ENCODE measurements at regions not wholly inside any gene's neighbourhood (a gene's known extent, or its start where the extent isn't known, plus 50 kb on each side); places are given as distances from the start of the nearest gene placed in this dataset.

- no peak overlapping the region for H2AFZ ChIP-seq (ENCODE audit: insufficient read depth, low read depth, low read length, poor library complexity, severe bottlenecking)
- H3K9me3 Mint-ChIP-seq (ENCODE audit: insufficient read depth), result peaks cover 12% of the 10 kb centered on the region
- H3K4me1 ChIP-seq (ENCODE audit: control insufficient read depth in 2 of 2, insufficient read depth in 2 of 2, low read length in 2 of 2), result peaks cover 28 to 29% of the 10 kb centered on the region in 2 donors
- ChIA-PET CTCF (no interaction called here), POLR2A (no interaction called here)
- 100% methylated on average over 2 of the region's 3 CpGs for WGBS (ENCODE audit: insufficient coverage)
- no peak overlapping the region for H3K4me2 ChIP-seq (replicated peaks; ENCODE audit: low read depth, low read length, poor library complexity, severe bottlenecking)
- H3K9me3 ChIP-seq (ENCODE audit: control extremely low read depth in 1 of 3, control insufficient read depth in 2 of 3, insufficient read depth in 1 of 3, low read length in 2 of 3), result peaks cover 6 to 18% (median 6%) of the 10 kb centered on the region in 3 donors
- no peaks in the 10 kb centered on the region for H3K36me3 ChIP-seq (replicated peaks in 1 of 2; ENCODE audit: control extremely low read depth in 1 of 2, control insufficient read depth in 1 of 2, extremely low read depth in 1 of 2, insufficient read depth in 2 of 2, low read length in 1 of 2)
- H3K9ac ChIP-seq (ENCODE audit: low read length), result no peak overlapping the region
- no peaks in the 10 kb centered on the region for H4K20me1 ChIP-seq (ENCODE audit: control insufficient read depth, insufficient read depth, low read length, poor library complexity, severe bottlenecking)
- no peak overlapping the region for H3K27ac Mint-ChIP-seq
- no peaks in the 10 kb centered on the region for H3K27me3 ChIP-seq (replicated peaks in 1 of 4; ENCODE audit: control extremely low read depth in 1 of 4, control insufficient read depth in 3 of 4, insufficient read depth in 4 of 4, low read length in 3 of 4)
- H3K4me1 Mint-ChIP-seq, result peaks cover 35% of the 10 kb centered on the region
- H3K4me3 Mint-ChIP-seq, result no peak overlapping the region
- no peak for TF ChIP-seq EZH2 (IDR thresholded peaks at IDR 0.05; ENCODE audit: borderline replicate concordance, insufficient read depth, low read depth, low read length, poor library complexity, severe bottlenecking)
- no peak for TF ChIP-seq CTCF (IDR thresholded peaks at IDR 0.05)
- no peak for DNase-seq
- H3K27ac ChIP-seq (ENCODE audit: low read length in 2 of 2), result no peak overlapping the region
- no peak overlapping the region for H3K4me3 ChIP-seq (ENCODE audit: control extremely low read depth in 1 of 5, extremely low read depth in 1 of 5, insufficient read depth in 1 of 5, low read depth in 2 of 5, low read length in 4 of 5)
- no peaks in the 10 kb centered on the region for H3K27me3 Mint-ChIP-seq
- H3K79me2 ChIP-seq (ENCODE audit: control insufficient read depth, insufficient read depth, low read length), result no peaks in the 10 kb centered on the region
- no peak for ATAC-seq (ENCODE audit: low read depth)
- intact Hi-C loops (cut with micrococcal nuclease), result loop anchor here (10.0 kb wide), 1 partner anchor 289 kb away; the partner anchor contains the start of gene ZNF608
Measured at GRCh38 chr5:124456249-124456648, 290.2 kb downstream of the ZNF608 start.

- Histone ChIP-seq H3K4me3 (ENCODE audit: control extremely low read depth in 1 of 5, extremely low read depth in 1 of 5, insufficient read depth in 1 of 5, low read depth in 2 of 5, low read length in 4 of 5) (no peak overlapping the region), H4K20me1 (ENCODE audit: control insufficient read depth, insufficient read depth, low read length, poor library complexity, severe bottlenecking) (no peaks in the 10 kb centered on the region), H3K9me3 (ENCODE audit: control extremely low read depth in 1 of 3, control insufficient read depth in 2 of 3, insufficient read depth in 1 of 3, low read length in 2 of 3) (peaks cover 0 to 2% (median under 1%) of the 10 kb centered on the region in 3 donors), H3K27me3 (replicated peaks in 1 of 4; ENCODE audit: control extremely low read depth in 1 of 4, control insufficient read depth in 3 of 4, insufficient read depth in 4 of 4, low read length in 3 of 4) (no peaks in the 10 kb centered on the region), H2AFZ (ENCODE audit: insufficient read depth, low read depth, low read length, poor library complexity, severe bottlenecking) (peak overlapping the region; percentile 18), H3K4me2 (replicated peaks; ENCODE audit: low read depth, low read length, poor library complexity, severe bottlenecking) (peak overlapping the region; percentile 56), H3K79me2 (ENCODE audit: control insufficient read depth, insufficient read depth, low read length) (no peaks in the 10 kb centered on the region), H3K4me1 (ENCODE audit: control insufficient read depth in 2 of 2, insufficient read depth in 2 of 2, low read length in 2 of 2) (peaks cover 28 to 29% of the 10 kb centered on the region in 2 donors), H3K36me3 (replicated peaks in 1 of 2; ENCODE audit: control extremely low read depth in 1 of 2, control insufficient read depth in 1 of 2, extremely low read depth in 1 of 2, insufficient read depth in 2 of 2, low read length in 1 of 2) (no peaks in the 10 kb centered on the region), H3K9ac (ENCODE audit: low read length) (peak overlapping the region; percentile 11), H3K27ac (ENCODE audit: low read length in 2 of 2) (no peak overlapping the region)
- H3K4me3 Mint-ChIP-seq, result peak overlapping the region; percentile 80
- peaks cover 32% of the 10 kb centered on the region for H3K4me1 Mint-ChIP-seq
- intact Hi-C loops (cut with micrococcal nuclease), result loop anchor here (5.0 to 10.0 kb wide), 2 partner anchors 291 to 553 kb away; partner anchors contain the start of gene ZNF608
- CTCF ChIA-PET, result no interaction called here
- peaks cover 2% of the 10 kb centered on the region for H3K9me3 Mint-ChIP-seq (ENCODE audit: insufficient read depth)
- TF ChIP-seq EZH2 (IDR thresholded peaks at IDR 0.05; ENCODE audit: borderline replicate concordance, insufficient read depth, low read depth, low read length, poor library complexity, severe bottlenecking), result no peak
- no peak for TF ChIP-seq CTCF (IDR thresholded peaks at IDR 0.05)
- POLR2A ChIA-PET, result interaction anchor here (0.5 kb wide), 1 partner anchor 295 kb away, joined by 3 read pairs; no protein-coding TSS in a partner anchor
- DNase-seq, result no peak
- H3K27me3 Mint-ChIP-seq, result no peaks in the 10 kb centered on the region
- ATAC-seq (ENCODE audit: low read depth), result no peak
- WGBS (ENCODE audit: insufficient coverage), result no CpG with 5 or more reads among the region's 3 CpGs
- H3K27ac Mint-ChIP-seq, result peak overlapping the region; percentile 83
Measured at GRCh38 chr5:124454081-124454480, 292.4 kb downstream of the ZNF608 start.
